HG03442 (cell line): ENCODE measurements at regions not wholly inside any gene's neighbourhood (a gene's known extent, or its start where the extent isn't known, plus 50 kb on each side); places are given as distances from the start of the nearest gene placed in this dataset.
"Not testable (repeated sequence)": the region's sequence is repeated elsewhere in the genome, so short reads cannot be mapped to it uniquely, and the experiment has no call there.

ENCODE experiments used
- ATAC-seq: cut with Tn5 transposase; IDR thresholded peaks from one replicate; pipeline ENCODE4 v1.9.1; 2021; ENCODE audit warnings: mild to moderate bottlenecking, moderate library complexity; ENCODE audit not compliant: unreplicated experiment

DNA sequence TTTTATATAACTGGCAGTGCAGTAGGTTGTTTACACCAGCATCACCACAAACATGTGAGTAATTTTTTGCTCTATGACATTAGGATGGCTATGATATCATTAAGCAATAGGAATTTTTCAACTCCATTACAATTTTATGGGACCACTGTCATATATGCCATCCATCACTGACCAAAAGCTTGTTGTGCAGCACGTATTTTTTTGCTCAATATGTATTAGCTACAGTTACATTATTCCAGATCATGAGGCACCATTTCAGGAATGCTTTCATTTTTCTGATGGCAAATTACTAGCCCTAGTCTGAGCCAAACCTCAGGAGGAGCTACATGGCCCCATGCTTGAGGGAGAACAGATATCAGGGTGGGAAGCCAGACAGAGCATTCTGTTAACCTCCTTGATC, 56.8 kb upstream of the DCLK2 start:
- no peak for ATAC-seq

DNA sequence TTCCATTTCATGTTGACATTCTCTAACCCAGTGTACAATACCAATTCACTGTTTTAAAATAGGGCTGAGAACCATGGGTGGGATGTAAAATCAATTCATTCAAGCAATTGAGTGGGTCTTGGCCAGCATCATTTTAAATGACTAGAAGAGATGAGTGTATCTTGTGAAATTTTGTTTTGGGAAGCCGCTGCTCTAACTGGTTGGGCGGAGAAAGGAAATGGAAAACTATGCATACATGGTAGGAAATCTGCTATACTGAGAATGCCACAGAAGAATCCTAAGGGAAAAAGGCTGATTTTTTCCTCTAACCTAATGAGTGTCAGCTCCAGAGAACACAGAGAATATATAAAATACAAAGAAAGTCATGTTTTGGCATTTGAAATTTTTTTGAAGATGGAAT, 54.8 kb upstream of the DCLK2 start:
- no peak for ATAC-seq

DNA sequence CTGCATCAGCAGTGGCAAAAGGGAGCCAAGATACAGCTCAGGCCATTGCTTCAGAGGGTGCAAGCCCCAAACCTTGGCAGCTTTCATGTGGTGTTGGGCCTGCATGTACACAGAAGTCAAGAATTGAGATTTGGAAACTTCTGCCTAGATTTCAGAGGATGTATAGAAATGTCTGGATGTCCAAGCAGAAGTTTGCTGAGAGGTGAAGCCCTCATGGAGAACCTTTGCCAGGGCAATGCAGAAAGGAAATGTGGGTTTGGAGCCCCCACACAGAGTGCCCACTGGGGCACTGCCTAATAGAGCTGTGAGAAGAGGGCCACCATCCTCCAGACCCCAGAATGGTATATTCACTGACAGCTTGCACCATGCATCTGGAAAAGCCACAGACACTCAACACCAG, 51.3 kb upstream of the DCLK2 start:
- ATAC-seq: not testable (repeated sequence)
